ENCODE measurements at regions not wholly inside any gene's neighbourhood (a gene's known extent, or its start where the extent isn't known, plus 50 kb on each side); places are given as distances from the start of the nearest gene placed in this dataset.

- TF ChIP-seq CTCF (IDR thresholded peaks at IDR 0.05; ENCODE audit: control insufficient read depth, insufficient read depth, low read depth, low read length, missing control alignments): no peak
- DNase-seq (ENCODE audit: low read depth): no peak
These were observed 383.1 kb upstream of the CADM1 start for GRCh38 chr11:115887316-115887715.

GRCh38 chr11:115886422-115886733 lies 382.2 kb upstream of the CADM1 start:
- no peak for DNase-seq (ENCODE audit: low read depth)
- H3K4me3 ChIP-seq (ENCODE audit: control insufficient read depth, low read depth, low read length): no peak overlapping the region
- no peak for TF ChIP-seq CTCF (IDR thresholded peaks at IDR 0.05; ENCODE audit: control insufficient read depth, insufficient read depth, low read depth, low read length, missing control alignments)

More at GRCh38 chr11:115887316-115887715, 383.1 kb upstream of the CADM1 start:
- H3K4me3 ChIP-seq (ENCODE audit: control insufficient read depth, low read depth, low read length): no peak overlapping the region

- no peak for TF ChIP-seq CTCF (IDR thresholded peaks at IDR 0.05; ENCODE audit: control insufficient read depth, insufficient read depth, low read depth, low read length, missing control alignments)
- no peak for DNase-seq (ENCODE audit: low read depth)
- no peak overlapping the region for H3K4me3 ChIP-seq (ENCODE audit: control insufficient read depth, low read depth, low read length)
These were observed 381.6 kb upstream of the CADM1 start for GRCh38 chr11:115885535-115886421.

- no peak for TF ChIP-seq CTCF (IDR thresholded peaks at IDR 0.05; ENCODE audit: control insufficient read depth, insufficient read depth, low read depth, low read length, missing control alignments)
- no peak for DNase-seq (ENCODE audit: low read depth)
- no peak overlapping the region for H3K4me3 ChIP-seq (ENCODE audit: control insufficient read depth, low read depth, low read length)
These were observed 380.8 kb upstream of the CADM1 start for GRCh38 chr11:115884800-115885534.

GRCh38 chr11:115874843-115875242 lies 370.6 kb upstream of the CADM1 start:
- TF ChIP-seq CTCF (IDR thresholded peaks at IDR 0.05; ENCODE audit: control insufficient read depth, insufficient read depth, low read depth, low read length, missing control alignments): no peak
- no peak for DNase-seq (ENCODE audit: low read depth)
- H3K4me3 ChIP-seq (ENCODE audit: control insufficient read depth, low read depth, low read length): no peak overlapping the region

- no peak for DNase-seq (ENCODE audit: low read depth)
- H3K4me3 ChIP-seq (ENCODE audit: control insufficient read depth, low read depth, low read length): no peak overlapping the region
- no peak for TF ChIP-seq CTCF (IDR thresholded peaks at IDR 0.05; ENCODE audit: control insufficient read depth, insufficient read depth, low read depth, low read length, missing control alignments)
These were observed 369.6 kb upstream of the CADM1 start for GRCh38 chr11:115873813-115874212.

Data from AG09309 (cell line).